H1 (cell line): ENCODE measurements at regions not wholly inside any gene's neighbourhood (a gene's known extent, or its start where the extent isn't known, plus 50 kb on each side); places are given as distances from the start of the nearest gene placed in this dataset.
A peak's percentile ranks its signal among the peaks of the same experiment; 100 is the strongest.

Experiments
- CTCF ChIA-PET: fragments of 300-600 bp; sonication (Branson Sonifier 250); formaldehyde crosslinking; loops from one replicate; lab custom pipeline; 2021; ENCODE audit not compliant: partially characterized antibody; lab: Charles Lee
- POLR2A ChIA-PET: fragments of 300-600 bp; sonication (Branson Sonifier 250); formaldehyde crosslinking; loops from one replicate; lab custom pipeline; 2021; ENCODE audit warnings: inconsistent platforms; ENCODE audit not compliant: partially characterized antibody; lab: Charles Lee
- DNase-seq, 2 experiments: peaks; one replicate each; pipeline versions ENCODE4 v3.0.0 to v3.0.0-alpha.2; 2010 to 2022; ENCODE audit warnings: low spot score in 2 of 2, low read depth in 1 of 2, mixed read lengths in 1 of 2
- FAIRE-seq: peaks from 2 replicates; lab custom pipeline; 2011; peaks lifted over from hg19 to GRCh38; lab: Jason Lieb, UNC
- H2AFZ ChIP-seq: 2 replicates; pipeline ENCODE4 v1.8.1; 2012; ENCODE audit warnings: low read length, inconsistent platforms
- H2AK5ac ChIP-seq: 2 replicates; pipeline ENCODE4 v1.6.1; 2013; ENCODE audit warnings: low read depth, low read length
- H2BK120ac ChIP-seq: replicated peaks from 2 replicates; pipeline ENCODE3; 2013; ENCODE audit warnings: low read depth, low read length, inconsistent platforms
- H2BK12ac ChIP-seq: 2 replicates; pipeline ENCODE4 v1.6.1; 2013; ENCODE audit warnings: low read depth, low read length
- H2BK15ac ChIP-seq: 2 replicates; pipeline ENCODE4 v1.6.1; 2013; ENCODE audit warnings: low read length
- H2BK20ac ChIP-seq: 2 replicates; pipeline ENCODE4 v1.6.1; 2013; ENCODE audit warnings: low read length
- H2BK5ac ChIP-seq: 2 replicates; pipeline ENCODE4 v1.6.1; 2013; ENCODE audit warnings: low read depth, low read length
- H3K14ac ChIP-seq: 2 replicates; pipeline ENCODE4 v1.6.1; 2013; ENCODE audit warnings: inconsistent platforms; ENCODE audit not compliant: insufficient read length
- H3K18ac ChIP-seq: 2 replicates; pipeline ENCODE4 v1.6.1; 2013; ENCODE audit warnings: low read length; ENCODE audit errors: extremely low read depth
- H3K23ac ChIP-seq: 2 replicates; pipeline ENCODE4 v1.6.1; 2013; ENCODE audit warnings: inconsistent platforms; ENCODE audit not compliant: insufficient read length
- H3K23me2 ChIP-seq: 2 replicates; pipeline ENCODE4 v1.6.1; 2013; ENCODE audit warnings: low read depth, low read length
- H3K27ac ChIP-seq: 2 replicates; pipeline ENCODE4 v1.6.1; 2011; ENCODE audit warnings: low read depth, low read length, inconsistent platforms
- H3K27me3 ChIP-seq, 4 experiments: replicated peaks in 1 of 4; 1 replicate in 1 of 4; 2 replicates in 3 of 4; pipeline versions ENCODE4 v1.6.1 to v1.8.1; 2011 to 2013; ENCODE audit warnings: low read length in 3 of 4, mild to moderate bottlenecking in 3 of 4, inconsistent platforms in 2 of 4, mixed read lengths in 2 of 4, moderate library complexity in 1 of 4; ENCODE audit not compliant: control insufficient read depth in 3 of 4, insufficient read depth in 3 of 4; ENCODE audit errors: extremely low read depth in 1 of 4
- H3K36me3 ChIP-seq, 4 experiments: 2 replicates each; pipeline versions ENCODE4 v1.6.1 to v1.8.1; 2011 to 2013; ENCODE audit warnings: mild to moderate bottlenecking in 4 of 4, low read length in 3 of 4, moderate library complexity in 2 of 4, control low read depth in 1 of 4, inconsistent platforms in 1 of 4; ENCODE audit not compliant: insufficient read depth in 4 of 4, control insufficient read depth in 2 of 4
- H3K4ac ChIP-seq: replicated peaks from 2 replicates; pipeline ENCODE3; 2013; ENCODE audit warnings: low read length, low read depth, mixed read lengths, inconsistent platforms; ENCODE audit not compliant: insufficient read length
- H3K4me1 ChIP-seq, 4 experiments: replicated peaks in 1 of 4; 1 replicate in 1 of 4; 2 replicates in 3 of 4; pipeline versions ENCODE4 v1.6.1 to v1.8.1; 2011 to 2013; ENCODE audit warnings: low read length in 3 of 4, inconsistent platforms in 2 of 4, mixed read lengths in 1 of 4; ENCODE audit not compliant: insufficient read depth in 4 of 4, control insufficient read depth in 3 of 4
- H3K4me2 ChIP-seq, 2 experiments: 2 replicates each; pipeline versions ENCODE4 v1.6.1 to v1.8.1; 2011 to 2013; ENCODE audit warnings: low read depth in 2 of 2, low read length in 2 of 2, control low read depth in 1 of 2, inconsistent platforms in 1 of 2, mild to moderate bottlenecking in 1 of 2; ENCODE audit not compliant: insufficient read depth in 1 of 2
- H3K4me3 ChIP-seq, 4 experiments: fragments of 200-600, 300-600 bp in 1 of 4; sonication (generic), shearing (Covaris generic), sonication (Bioruptor Twin) in 1 of 4; 2 replicates each; pipeline versions ENCODE4 v1.5.1 to v1.8.1; 2011 to 2016; ENCODE audit warnings: low read length in 4 of 4, low read depth in 3 of 4, control low read depth in 2 of 4, inconsistent platforms in 2 of 4, mild to moderate bottlenecking in 2 of 4, mixed read lengths in 1 of 4, moderate library complexity in 1 of 4; ENCODE audit not compliant: insufficient read depth in 2 of 4; ENCODE audit errors: extremely low read depth in 1 of 4
- H3K56ac ChIP-seq: replicated peaks from 2 replicates; pipeline ENCODE3; 2013; ENCODE audit warnings: low read depth, mild to moderate bottlenecking, mixed read lengths, low read length, inconsistent platforms; ENCODE audit not compliant: insufficient read length
- H3K79me1 ChIP-seq: 2 replicates; pipeline ENCODE4 v1.6.1; 2013; ENCODE audit warnings: low read depth, low read length, control low read depth
- H3K79me2 ChIP-seq, 2 experiments: 2 replicates each; pipeline versions ENCODE4 v1.6.1 to v1.8.1; 2012 to 2013; ENCODE audit warnings: low read length in 2 of 2, mild to moderate bottlenecking in 2 of 2, inconsistent platforms in 1 of 2; ENCODE audit not compliant: insufficient read depth in 2 of 2, control insufficient read depth in 1 of 2
- H3K9ac ChIP-seq, 4 experiments: replicated peaks in 1 of 4; 1 replicate in 1 of 4; 2 replicates in 3 of 4; pipeline versions ENCODE4 v1.6.1 to v1.8.1; 2011 to 2013; ENCODE audit warnings: low read depth in 3 of 4, low read length in 3 of 4, control low read depth in 2 of 4, mild to moderate bottlenecking in 2 of 4, moderate library complexity in 2 of 4, inconsistent platforms in 1 of 4; ENCODE audit errors: extremely low read depth in 1 of 4
- H3K9me3 ChIP-seq, 2 experiments: 2 replicates each; pipeline versions ENCODE4 v1.6.1 to v1.8.1; 2012 to 2013; ENCODE audit warnings: mild to moderate bottlenecking in 2 of 2, moderate library complexity in 2 of 2, control low read depth in 1 of 2, inconsistent platforms in 1 of 2, low read depth in 1 of 2, low read length in 1 of 2, mixed read lengths in 1 of 2; ENCODE audit not compliant: insufficient read depth in 2 of 2
- H4K20me1 ChIP-seq, 2 experiments: replicated peaks in 1 of 2; 2 replicates each; pipeline versions ENCODE3 to v1.8.1; 2011 to 2013; ENCODE audit warnings: inconsistent platforms in 2 of 2, low read length in 2 of 2, mild to moderate bottlenecking in 1 of 2; ENCODE audit not compliant: insufficient read depth in 2 of 2, control insufficient read depth in 1 of 2
- H4K5ac ChIP-seq: 2 replicates; pipeline ENCODE4 v1.6.1; 2013; ENCODE audit warnings: low read length, low read depth, mixed read lengths, inconsistent platforms; ENCODE audit not compliant: insufficient read length
- H4K8ac ChIP-seq: 2 replicates; pipeline ENCODE4 v1.8.0; 2013; ENCODE audit warnings: mild to moderate bottlenecking, moderate library complexity, low read length, inconsistent platforms; ENCODE audit not compliant: insufficient read depth; ENCODE audit errors: extremely low read depth
- H4K91ac ChIP-seq: replicated peaks from 2 replicates; pipeline ENCODE3; 2013; ENCODE audit warnings: low read length, mixed read lengths, inconsistent platforms; ENCODE audit not compliant: insufficient read length
- EGR1 ChIP-seq: IDR thresholded peaks from 2 replicates; pipeline ENCODE4 v1.6.1; 2011; ENCODE audit warnings: low read depth, low read length, borderline replicate concordance
- EZH2 ChIP-seq: fragments of 200-600 bp; sonication (generic); IDR thresholded peaks from 2 replicates; pipeline ENCODE4 v1.7.1; 2012; ENCODE audit warnings: low read depth, mild to moderate bottlenecking, moderate library complexity, low read length, inconsistent platforms; ENCODE audit not compliant: severe bottlenecking
- POU5F1 ChIP-seq: IDR thresholded peaks from 2 replicates; pipeline ENCODE4 v1.6.1; 2011; ENCODE audit warnings: low read depth, mild to moderate bottlenecking, low read length, moderate library complexity
- WGBS, 2 experiments: shearing (Covaris generic) in 1 of 2; methylation state at CpG; one replicate each; pipeline versions ENCODE4 v1.1.6 to v1.1.7; 2013 to 2015; ENCODE audit warnings: low lambda C conversion rate in 2 of 2, mixed read lengths in 2 of 2, inconsistent platforms in 1 of 2, low coverage in 1 of 2, missing lambda C conversion rate in 1 of 2; ENCODE audit not compliant: insufficient replicate concordance in 2 of 2, insufficient coverage in 1 of 2, insufficient read length in 1 of 2; ENCODE audit errors: extremely low coverage in 1 of 2, missing lambda C conversion rate in 1 of 2; 5-methylcytosine and 5-hydroxymethylcytosine counted together

DNA sequence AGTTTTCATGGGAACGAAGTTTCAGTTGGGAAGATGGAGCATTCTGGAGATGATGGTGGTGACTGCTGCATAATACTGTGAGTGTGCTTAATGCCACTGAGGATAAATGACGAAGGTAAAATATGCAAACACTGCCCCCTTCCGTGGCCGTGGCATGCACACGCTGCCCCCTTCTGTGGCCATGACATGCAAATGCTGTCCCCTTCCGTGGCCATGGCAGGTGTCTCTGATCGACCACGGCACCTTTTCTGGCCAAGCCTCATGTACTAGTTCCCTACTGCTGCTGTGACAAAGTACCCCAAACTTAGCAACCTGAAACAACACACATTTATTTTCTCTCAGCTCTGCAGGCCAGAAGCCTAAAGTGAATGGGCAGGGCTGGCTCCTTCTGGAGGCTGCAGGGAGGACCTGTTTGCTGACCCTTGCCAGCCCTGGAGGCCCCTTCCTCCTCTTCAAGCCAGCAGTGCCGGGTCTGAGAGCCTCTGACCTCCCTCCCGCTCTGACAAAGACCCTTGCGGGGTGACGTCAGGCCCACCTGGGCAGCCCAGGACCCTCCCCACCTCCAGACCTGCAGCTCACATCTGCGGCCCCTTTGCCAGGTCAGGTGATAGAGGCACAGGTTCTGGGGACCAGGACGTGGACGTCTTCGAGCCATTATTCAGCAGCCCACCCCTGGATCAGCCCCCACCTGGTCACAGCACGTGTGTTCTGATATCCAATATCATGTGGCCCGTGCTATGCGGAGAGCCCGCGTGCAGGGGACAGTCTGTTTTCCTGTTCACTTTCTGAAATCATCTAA, 82.0 kb downstream of the MICALL2 start:
- no peak overlapping the region for H3K14ac ChIP-seq
- H3K9ac ChIP-seq: no peak overlapping the region
- no peaks in the 10 kb centered on the region for H3K4me1 ChIP-seq
- H4K20me1 ChIP-seq: peaks cover 0 to 5% of the 10 kb centered on the region in 2 experiments
- H4K8ac ChIP-seq: no peak overlapping the region
- H2BK12ac ChIP-seq: no peak overlapping the region
- no peak overlapping the region for H2AK5ac ChIP-seq
- peak overlapping the region; percentile 46 for H3K56ac ChIP-seq
- H2BK20ac ChIP-seq: no peak overlapping the region
- H3K18ac ChIP-seq: no peak overlapping the region
- no peak for DNase-seq
- no peak overlapping the region for H3K23ac ChIP-seq
- TF ChIP-seq EGR1 (peak; percentile 42; the same call in 1 of the 2 replicates), POU5F1 (no peak), EZH2 (no peak)
- no peaks in the 10 kb centered on the region; a peak in 1 of 7 replicates for H3K27me3 ChIP-seq
- H3K36me3 ChIP-seq: no peaks in the 10 kb centered on the region
- no peak overlapping the region for H4K5ac ChIP-seq
- ChIA-PET CTCF (interaction anchor here (0.6 kb wide), 1 partner anchor 158 kb away, joined by 3 read pairs; no protein-coding TSS in a partner anchor), POLR2A (interaction anchor here (0.8 kb wide), 1 partner anchor 24 kb away, joined by 3 read pairs; no protein-coding TSS in a partner anchor)
- no peak overlapping the region for H3K4me3 ChIP-seq
- WGBS, 2 experiments: 84% methylated on average over 21 of the region's 21 CpGs; no CpG with 5 or more reads in 1 of the 2 experiments
- peaks cover 7% of the 10 kb centered on the region; the same call in 1 of the 2 replicates for H3K23me2 ChIP-seq
- no peak overlapping the region for H4K91ac ChIP-seq
- no peak overlapping the region for H2AFZ ChIP-seq
- no peaks in the 10 kb centered on the region for H3K9me3 ChIP-seq
- H3K4ac ChIP-seq: no peak overlapping the region
- H2BK120ac ChIP-seq: no peak overlapping the region
- no peak for FAIRE-seq
- no peak overlapping the region for H3K27ac ChIP-seq
- H3K79me2 ChIP-seq: no peaks in the 10 kb centered on the region
- H3K79me1 ChIP-seq: no peaks in the 10 kb centered on the region
- no peak overlapping the region for H2BK15ac ChIP-seq
- no peak overlapping the region for H3K4me2 ChIP-seq
- no peak overlapping the region for H2BK5ac ChIP-seq
